Tibial nerve (tissue), 4 donors: ENCODE measurements at regions not wholly inside any gene's neighbourhood (a gene's known extent, or its start where the extent isn't known, plus 50 kb on each side); places are given as distances from the start of the nearest gene placed in this dataset.

Source experiments
- DNase-seq, 2 donors: peaks; one replicate each; pipeline ENCODE4 v3.0.0-alpha.2; 2019; ENCODE audit warnings: low spot score in 2 of 2
- H3K27ac ChIP-seq, 4 donors: fragments of 200-600 bp; sonication (generic) in 3 of 4; one replicate each; pipeline ENCODE4 v1.5.1; 2017 to 2019; ENCODE audit warnings: mild to moderate bottlenecking in 1 of 4
- H3K27me3 ChIP-seq, 2 donors: fragments of 200-600 bp; sonication (generic) in 1 of 2; one replicate each; pipeline versions ENCODE4 v1.5.1 to v1.6.0; 2017 to 2019
- H3K36me3 ChIP-seq, 3 donors: fragments of 200-600 bp; sonication (generic); one replicate each; pipeline ENCODE4 v1.5.1; 2018 to 2019
- H3K4me1 ChIP-seq, 4 donors: fragments of 200-600 bp; sonication (generic) in 3 of 4; one replicate each; pipeline ENCODE4 v1.5.1; 2017 to 2019
- H3K4me3 ChIP-seq, 4 donors: fragments of 200-600 bp; sonication (generic) in 3 of 4; one replicate each; pipeline ENCODE4 v1.5.1; 2017 to 2019; ENCODE audit warnings: mild to moderate bottlenecking in 1 of 4, moderate library complexity in 1 of 4
- H3K9me3 ChIP-seq, 4 donors: fragments of 200-600 bp; sonication (generic) in 3 of 4; one replicate each; pipeline ENCODE4 v1.5.1; 2017 to 2019
- EP300 ChIP-seq, 2 donors: sonication (generic); formaldehyde crosslinking; IDR thresholded peaks; one replicate each; pipeline ENCODE4 v1.6.1; 2017; ENCODE audit warnings: antibody characterized with exemption in 2 of 2, mild to moderate bottlenecking in 1 of 2
- POLR2A ChIP-seq, 2 donors: fragments of 450-650 bp; IDR thresholded peaks; one replicate each; pipeline ENCODE4 v1.6.1; 2017; ENCODE audit warnings: antibody characterized with exemption in 2 of 2, mild to moderate bottlenecking in 2 of 2, moderate library complexity in 2 of 2
- WGBS, 2 donors: methylation state at CpG; one replicate each; pipeline ENCODE4 v1.1.5; 2018; 5-methylcytosine and 5-hydroxymethylcytosine counted together
- TF ChIP-seq, protein P1 (sequence below), 5 experiments: fragments of 200-600 bp in 3 of 5; fragments of 450-650 bp in 2 of 5; sonication (generic) in 3 of 5; IDR thresholded peaks; one replicate each; pipeline ENCODE4 v1.5.1; 2016 to 2019; ENCODE audit warnings: antibody characterized with exemption in 5 of 5, mild to moderate bottlenecking in 3 of 5, moderate library complexity in 2 of 5

DNA sequence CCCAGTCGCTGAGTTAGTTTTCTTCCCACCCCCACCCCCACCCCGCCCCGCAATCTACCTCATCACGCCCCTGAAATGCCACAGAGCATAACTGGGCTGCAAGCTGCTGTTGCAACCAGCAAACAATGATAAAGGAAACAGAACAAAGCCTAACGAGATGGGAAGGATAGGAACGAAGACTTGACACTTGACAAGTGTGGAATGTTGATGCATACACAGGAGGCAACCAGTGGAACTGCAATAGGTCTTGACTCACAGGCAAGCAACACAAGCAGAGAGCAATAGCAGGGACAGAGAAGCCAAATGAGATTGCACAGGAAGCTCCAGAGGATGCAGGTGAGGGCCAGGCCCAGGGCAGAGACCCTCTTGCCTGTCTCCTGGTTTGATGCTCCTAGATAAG, 225.9 kb downstream of the IGSF11 start:
- no peaks in the 10 kb centered on the region for H3K36me3 ChIP-seq
- no peaks in the 10 kb centered on the region for H3K9me3 ChIP-seq
- 60 to 71% methylated on average over 6 of the region's 6 CpGs for WGBS, 2 donors
- DNase-seq = no peak
- H3K27me3 ChIP-seq = no peaks in the 10 kb centered on the region
- TF ChIP-seq POLR2A (IDR thresholded peaks at IDR 0.05) (no peak), EP300 (IDR thresholded peaks at IDR 0.05) (no peak)
- TF ChIP-seq, protein P1, sequence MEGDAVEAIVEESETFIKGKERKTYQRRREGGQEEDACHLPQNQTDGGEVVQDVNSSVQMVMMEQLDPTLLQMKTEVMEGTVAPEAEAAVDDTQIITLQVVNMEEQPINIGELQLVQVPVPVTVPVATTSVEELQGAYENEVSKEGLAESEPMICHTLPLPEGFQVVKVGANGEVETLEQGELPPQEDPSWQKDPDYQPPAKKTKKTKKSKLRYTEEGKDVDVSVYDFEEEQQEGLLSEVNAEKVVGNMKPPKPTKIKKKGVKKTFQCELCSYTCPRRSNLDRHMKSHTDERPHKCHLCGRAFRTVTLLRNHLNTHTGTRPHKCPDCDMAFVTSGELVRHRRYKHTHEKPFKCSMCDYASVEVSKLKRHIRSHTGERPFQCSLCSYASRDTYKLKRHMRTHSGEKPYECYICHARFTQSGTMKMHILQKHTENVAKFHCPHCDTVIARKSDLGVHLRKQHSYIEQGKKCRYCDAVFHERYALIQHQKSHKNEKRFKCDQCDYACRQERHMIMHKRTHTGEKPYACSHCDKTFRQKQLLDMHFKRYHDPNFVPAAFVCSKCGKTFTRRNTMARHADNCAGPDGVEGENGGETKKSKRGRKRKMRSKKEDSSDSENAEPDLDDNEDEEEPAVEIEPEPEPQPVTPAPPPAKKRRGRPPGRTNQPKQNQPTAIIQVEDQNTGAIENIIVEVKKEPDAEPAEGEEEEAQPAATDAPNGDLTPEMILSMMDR (IDR thresholded peaks at IDR 0.05) = no peak
- no peaks in the 10 kb centered on the region for H3K4me1 ChIP-seq
- no peak overlapping the region for H3K4me3 ChIP-seq
- H3K27ac ChIP-seq = no peak overlapping the region

DNA sequence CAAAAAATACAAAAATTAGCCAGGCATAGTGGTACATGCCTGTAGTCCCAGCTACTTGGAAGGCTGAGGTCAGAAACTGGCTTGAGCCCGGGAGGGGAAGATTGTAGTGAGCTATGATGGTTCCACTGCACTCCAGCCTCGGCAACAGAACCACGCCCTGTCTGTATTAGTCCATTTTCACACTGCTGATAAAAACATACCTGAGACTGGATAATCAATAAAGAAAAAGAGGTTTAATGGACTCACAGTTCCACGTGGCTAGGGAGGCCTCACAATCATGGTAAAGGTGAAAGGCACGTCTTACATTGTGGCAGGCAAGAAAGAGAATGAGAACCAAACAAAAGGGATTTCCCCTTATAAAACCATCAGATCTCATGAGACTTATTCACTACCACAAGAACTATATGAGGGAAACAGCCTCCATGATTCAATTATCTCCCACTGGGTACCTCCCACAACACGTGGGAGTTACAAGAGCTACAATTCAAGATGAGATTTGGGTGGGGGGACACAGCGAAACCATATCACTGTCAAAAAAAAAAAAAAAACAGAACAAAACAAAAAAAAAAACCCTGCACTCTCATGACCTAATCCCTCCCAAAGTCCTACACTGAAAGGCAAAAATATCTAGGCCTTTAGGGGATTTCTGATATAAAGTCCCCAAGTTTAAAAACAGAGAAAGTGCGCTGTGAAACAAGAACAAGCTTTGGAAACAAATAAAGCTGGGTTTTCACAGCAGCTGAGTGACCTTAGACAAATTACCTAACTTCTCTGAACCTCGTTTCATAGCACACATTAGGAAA, 224.7 kb downstream of the IGSF11 start:
- no peak for DNase-seq
- Histone ChIP-seq H3K9me3 (no peaks in the 10 kb centered on the region), H3K36me3 (no peaks in the 10 kb centered on the region), H3K27me3 (no peaks in the 10 kb centered on the region), H3K27ac (no peak overlapping the region), H3K4me3 (no peak overlapping the region), H3K4me1 (no peaks in the 10 kb centered on the region)
- 72 to 79% methylated on average over 9 of the region's 9 CpGs for WGBS, 2 donors
- TF ChIP-seq, protein P1 (IDR thresholded peaks at IDR 0.05) = no peak
- TF ChIP-seq POLR2A (IDR thresholded peaks at IDR 0.05) (no peak), EP300 (IDR thresholded peaks at IDR 0.05) (no peak)

DNA sequence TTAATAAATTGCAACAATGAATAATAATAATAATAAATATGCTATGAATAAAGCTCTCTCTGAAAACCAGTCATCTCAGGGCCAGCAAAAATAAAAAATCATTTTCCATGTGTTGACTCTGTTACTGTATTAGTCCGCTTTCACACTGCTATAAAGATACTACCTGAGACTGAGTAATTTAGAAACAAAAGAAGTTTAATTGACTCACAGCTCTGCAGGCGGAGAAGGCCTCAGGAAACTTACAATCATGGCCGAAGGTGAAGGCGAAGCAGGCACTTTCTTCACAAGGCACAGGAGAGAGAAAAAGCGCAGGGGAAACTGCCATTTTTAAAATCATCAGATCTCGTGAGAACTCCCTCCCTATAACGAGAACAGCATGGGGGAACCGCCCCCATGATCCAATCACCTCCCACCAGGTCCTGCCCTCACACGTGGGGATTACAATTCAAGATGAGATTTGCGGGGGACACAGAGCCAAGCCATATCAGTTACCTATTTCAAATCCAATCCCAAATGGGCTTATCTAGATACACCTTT, 224.1 kb downstream of the IGSF11 start:
- Histone ChIP-seq H3K36me3 (no peaks in the 10 kb centered on the region), H3K27me3 (no peaks in the 10 kb centered on the region), H3K4me1 (no peaks in the 10 kb centered on the region), H3K27ac (no peak overlapping the region), H3K9me3 (no peaks in the 10 kb centered on the region), H3K4me3 (no peak overlapping the region)
- TF ChIP-seq POLR2A (IDR thresholded peaks at IDR 0.05) = no peak
- TF ChIP-seq EP300 (IDR thresholded peaks at IDR 0.05) = no peak
- TF ChIP-seq, protein P1 (IDR thresholded peaks at IDR 0.05) = no peak
- DNase-seq = no peak
- WGBS, 2 donors = 76 to 84% methylated on average over 10 of the region's 10 CpGs

DNA sequence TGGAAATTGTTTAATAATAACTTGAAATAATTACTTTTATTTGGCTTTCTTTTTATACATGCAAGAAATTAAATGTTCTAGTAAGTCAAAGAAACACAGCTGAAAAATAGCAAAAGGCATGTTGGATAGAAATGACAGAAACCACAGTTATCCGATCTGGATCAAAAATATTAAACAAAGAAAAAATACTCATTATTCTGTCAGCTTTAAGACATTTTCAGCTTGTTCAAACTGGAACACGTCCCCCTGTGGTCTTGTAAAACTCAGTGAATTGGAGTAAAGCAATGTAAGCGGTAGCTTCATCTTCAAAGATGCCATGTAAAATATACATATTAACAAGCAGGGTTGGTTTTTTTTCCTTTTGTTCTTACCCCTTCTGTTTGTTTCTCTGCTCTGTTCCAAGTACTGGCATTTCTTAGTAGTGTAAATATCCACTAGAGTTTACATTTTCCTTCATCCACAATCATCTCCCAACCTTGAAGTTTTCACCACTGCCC, 223.4 kb downstream of the IGSF11 start:
- Histone ChIP-seq H3K4me1 (no peaks in the 10 kb centered on the region), H3K36me3 (no peaks in the 10 kb centered on the region), H3K9me3 (no peaks in the 10 kb centered on the region), H3K27me3 (no peaks in the 10 kb centered on the region), H3K27ac (no peak overlapping the region), H3K4me3 (no peak overlapping the region)
- 61 to 69% methylated on average over 3 of the region's 3 CpGs for WGBS, 2 donors
- no peak for DNase-seq
- TF ChIP-seq, protein P1 (IDR thresholded peaks at IDR 0.05) = no peak
- TF ChIP-seq POLR2A (IDR thresholded peaks at IDR 0.05) (no peak), EP300 (IDR thresholded peaks at IDR 0.05) (no peak)

DNA sequence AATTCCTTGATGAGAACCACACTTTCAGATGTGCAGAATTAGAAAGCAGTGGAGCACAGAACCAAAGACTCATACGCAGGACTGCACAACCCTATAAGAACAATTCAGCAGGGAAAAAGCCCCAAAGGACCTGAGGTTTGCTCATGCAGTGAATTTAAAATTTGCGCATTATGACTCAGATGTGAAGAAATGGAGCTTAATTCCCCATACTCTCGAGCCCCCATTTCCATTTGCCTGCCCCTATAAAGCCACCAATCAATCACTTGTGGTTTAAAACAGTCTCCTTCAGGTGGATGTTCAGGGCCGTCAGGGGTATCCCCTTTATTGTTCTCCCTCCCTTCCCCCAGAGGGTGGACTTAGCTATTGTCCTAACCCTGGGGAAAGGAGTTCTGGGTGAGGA, 221.2 kb downstream of the IGSF11 start:
- WGBS, 2 donors = 77% methylated on average over 4 of the region's 4 CpGs
- Histone ChIP-seq H3K27me3 (no peaks in the 10 kb centered on the region), H3K27ac (no peak overlapping the region), H3K4me1 (peaks cover 0 to 6% (median 0%) of the 10 kb centered on the region in 4 donors), H3K4me3 (no peak overlapping the region), H3K36me3 (no peaks in the 10 kb centered on the region), H3K9me3 (no peaks in the 10 kb centered on the region)
- TF ChIP-seq, protein P1 (IDR thresholded peaks at IDR 0.05) = no peak
- TF ChIP-seq POLR2A (IDR thresholded peaks at IDR 0.05) = no peak
- TF ChIP-seq EP300 (IDR thresholded peaks at IDR 0.05) = no peak
- no peak for DNase-seq
